Brain microvascular endothelial cell (primary cell): ENCODE measurements at regions not wholly inside any gene's neighbourhood (a gene's known extent, or its start where the extent isn't known, plus 50 kb on each side); places are given as distances from the start of the nearest gene placed in this dataset.
A peak's percentile ranks its signal among the peaks of the same experiment; 100 is the strongest.

Experiments
- DNase-seq: peaks from one replicate; pipeline ENCODE4 v3.0.0-alpha.2; 2020
- H3K27ac ChIP-seq: fragments of 250-450 bp; sonication (Bioruptor Pico); 2 replicates; pipeline ENCODE4 v1.5.1; 2020; ENCODE audit warnings: mild to moderate bottlenecking, moderate library complexity
- H3K27me3 ChIP-seq: fragments of 250-450 bp; sonication (Bioruptor Pico); replicated peaks from 2 replicates; pipeline ENCODE4 v1.5.1; 2020; ENCODE audit warnings: mild to moderate bottlenecking
- H3K36me3 ChIP-seq: fragments of 250-450 bp; sonication (Bioruptor Pico); replicated peaks from 2 replicates; pipeline ENCODE4 v1.5.1; 2020; ENCODE audit warnings: mild to moderate bottlenecking
- H3K4me3 ChIP-seq: 2 replicates; pipeline ENCODE4 v1.5.1; 2011; ENCODE audit warnings: low read depth, mild to moderate bottlenecking, control low read depth, low read length, moderate library complexity
- in situ Hi-C: cut with HindIII; loops from 2 replicates; pipeline ENCODE4 v1.10.0; 2017; ENCODE audit warnings: low sequenced_read_pairs, low pct_ligation_motif_present
- TF ChIP-seq, protein P1 (sequence below): IDR thresholded peaks from 2 replicates; pipeline ENCODE4 v1.5.1; 2011; ENCODE audit warnings: low read depth, mild to moderate bottlenecking, moderate library complexity, low read length, control low read depth, inconsistent platforms; ENCODE audit errors: missing control alignments

DNA sequence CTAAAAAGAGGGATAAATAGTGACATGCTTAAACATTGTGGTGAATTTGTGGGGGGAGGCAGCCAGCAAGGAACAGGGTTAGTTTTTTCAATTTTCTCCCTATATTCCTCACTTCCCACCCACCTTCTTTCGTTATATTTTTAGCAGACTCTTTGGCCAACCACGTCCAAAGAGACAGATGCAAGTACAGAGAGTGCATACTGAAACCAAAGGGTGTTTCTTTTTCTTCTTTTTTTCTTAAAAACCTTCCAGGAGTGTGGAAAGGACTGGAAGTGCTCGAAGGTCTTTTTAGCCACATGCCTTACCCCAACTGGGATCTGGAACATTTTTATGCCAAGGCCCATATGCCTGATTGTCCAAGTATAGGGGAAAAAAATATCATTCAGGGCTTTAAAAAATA lies 59.0 kb downstream of the TNP1 start:
- H3K4me3 ChIP-seq: no peak overlapping the region
- DNase-seq: no peak
- in situ Hi-C loops: no loop called here
- no peaks in the 10 kb centered on the region for H3K27me3 ChIP-seq
- TF ChIP-seq, protein P1, sequence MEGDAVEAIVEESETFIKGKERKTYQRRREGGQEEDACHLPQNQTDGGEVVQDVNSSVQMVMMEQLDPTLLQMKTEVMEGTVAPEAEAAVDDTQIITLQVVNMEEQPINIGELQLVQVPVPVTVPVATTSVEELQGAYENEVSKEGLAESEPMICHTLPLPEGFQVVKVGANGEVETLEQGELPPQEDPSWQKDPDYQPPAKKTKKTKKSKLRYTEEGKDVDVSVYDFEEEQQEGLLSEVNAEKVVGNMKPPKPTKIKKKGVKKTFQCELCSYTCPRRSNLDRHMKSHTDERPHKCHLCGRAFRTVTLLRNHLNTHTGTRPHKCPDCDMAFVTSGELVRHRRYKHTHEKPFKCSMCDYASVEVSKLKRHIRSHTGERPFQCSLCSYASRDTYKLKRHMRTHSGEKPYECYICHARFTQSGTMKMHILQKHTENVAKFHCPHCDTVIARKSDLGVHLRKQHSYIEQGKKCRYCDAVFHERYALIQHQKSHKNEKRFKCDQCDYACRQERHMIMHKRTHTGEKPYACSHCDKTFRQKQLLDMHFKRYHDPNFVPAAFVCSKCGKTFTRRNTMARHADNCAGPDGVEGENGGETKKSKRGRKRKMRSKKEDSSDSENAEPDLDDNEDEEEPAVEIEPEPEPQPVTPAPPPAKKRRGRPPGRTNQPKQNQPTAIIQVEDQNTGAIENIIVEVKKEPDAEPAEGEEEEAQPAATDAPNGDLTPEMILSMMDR: no peak
- H3K36me3 ChIP-seq: no peaks in the 10 kb centered on the region
- H3K27ac ChIP-seq: no peak overlapping the region

- H3K4me3 ChIP-seq: no peak overlapping the region
Observed at GRCh38 chr2:216799873-216800431, 59.9 kb downstream of the TNP1 start.

GRCh38 chr2:216796115-216796840 lies 63.6 kb downstream of the TNP1 start:
- no peaks in the 10 kb centered on the region for H3K27me3 ChIP-seq
- in situ Hi-C loops: no loop called here
- no peaks in the 10 kb centered on the region for H3K36me3 ChIP-seq
- no peak for DNase-seq
- H3K4me3 ChIP-seq: no peak overlapping the region
- TF ChIP-seq, protein P1: no peak
- no peak overlapping the region for H3K27ac ChIP-seq

More at GRCh38 chr2:216799873-216800431, 59.9 kb downstream of the TNP1 start:
- Histone ChIP-seq H3K27me3 (no peaks in the 10 kb centered on the region), H3K36me3 (no peaks in the 10 kb centered on the region), H3K27ac (no peak overlapping the region)
- in situ Hi-C loops: no loop called here
- TF ChIP-seq, protein P1: no peak
- no peak for DNase-seq

- Histone ChIP-seq H3K27me3 (no peaks in the 10 kb centered on the region), H3K36me3 (no peaks in the 10 kb centered on the region), H3K27ac (no peak overlapping the region), H3K4me3 (no peak overlapping the region)
- TF ChIP-seq, protein P1: no peak
- in situ Hi-C loops: no loop called here
- DNase-seq: no peak
Observed at GRCh38 chr2:216793386-216793785, 66.5 kb downstream of the TNP1 start.

DNA sequence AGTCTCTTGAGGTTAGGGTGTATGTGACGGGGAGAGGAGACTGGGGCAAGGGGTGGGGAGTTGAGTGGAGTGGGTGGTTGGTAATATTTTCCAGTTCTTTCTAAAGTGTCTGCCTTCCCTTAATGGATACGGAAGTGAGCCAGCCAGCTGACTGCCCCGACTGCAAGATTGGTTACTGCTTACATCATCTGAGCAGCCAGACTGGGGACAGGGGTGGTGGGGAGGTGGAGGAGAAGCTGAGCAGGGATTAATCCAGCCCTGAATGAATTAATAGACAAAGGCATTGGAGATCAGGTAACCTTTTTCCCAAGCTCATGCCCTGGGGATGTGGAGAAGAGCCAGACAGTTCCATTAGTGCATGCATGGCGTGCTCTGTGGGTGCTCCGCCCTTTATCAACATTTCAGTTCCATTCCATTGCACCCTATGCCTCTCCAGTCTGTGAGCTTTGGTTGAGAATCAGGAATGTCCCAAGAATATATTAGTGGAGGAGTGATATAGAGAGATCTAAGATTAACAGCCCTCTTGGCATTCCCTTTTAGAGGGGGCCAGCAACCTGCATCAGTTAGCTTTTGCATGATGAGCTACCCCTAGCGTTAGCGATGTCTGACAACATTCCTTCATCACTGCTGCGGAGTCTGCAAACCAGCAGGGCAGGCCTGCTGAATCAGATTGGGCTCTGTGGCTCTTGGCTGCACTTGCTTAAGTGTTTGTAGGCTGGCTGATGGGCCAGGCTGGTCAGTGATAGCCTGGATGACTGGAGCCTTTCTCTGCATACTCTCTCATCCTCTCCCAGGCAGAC lies 67.4 kb downstream of the TNP1 start:
- in situ Hi-C loops: no loop called here
- H3K4me3 ChIP-seq: no peak overlapping the region
- DNase-seq: peak; percentile 21
- H3K27me3 ChIP-seq: no peaks in the 10 kb centered on the region
- no peak overlapping the region for H3K27ac ChIP-seq
- TF ChIP-seq, protein P1: no peak
- H3K36me3 ChIP-seq: no peaks in the 10 kb centered on the region
